ENCODE measurements at regions not wholly inside any gene's neighbourhood (a gene's known extent, or its start where the extent isn't known, plus 50 kb on each side); places are given as distances from the start of the nearest gene placed in this dataset.
"Not testable (repeated sequence)": the region's sequence is repeated elsewhere in the genome, so short reads cannot be mapped to it uniquely, and the experiment has no call there.

GRCh38 chr2:176936410-176936809 is 276.2 kb upstream of the HNRNPA3 start:
- Histone ChIP-seq H3K4me1 (no peaks in the 10 kb centered on the region), H3K36me3 (ENCODE audit: low read depth, missing control alignments) (no peaks in the 10 kb centered on the region), H3K27me3 (no peaks in the 10 kb centered on the region), H3K9me3 (no peaks in the 10 kb centered on the region), H3K4me3 (no peak overlapping the region), H3K27ac (no peak overlapping the region)
- no peak for DNase-seq
- intact Hi-C loops (cut with DNase I; ENCODE audit: low total_unique reads) = no loop called here
- TF ChIP-seq POLR2A (IDR thresholded peaks at IDR 0.05) (no peak), CTCF (IDR thresholded peaks at IDR 0.05) (no peak)
- 58 to 68% methylated on average over 3 of the region's 3 CpGs for WGBS, 2 donors

- intact Hi-C loops (cut with DNase I; ENCODE audit: low total_unique reads) = no loop called here
- Histone ChIP-seq H3K36me3 (ENCODE audit: low read depth, missing control alignments) (no peaks in the 10 kb centered on the region), H3K27ac (no peak overlapping the region), H3K4me3 (no peak overlapping the region), H3K4me1 (no peaks in the 10 kb centered on the region), H3K27me3 (no peaks in the 10 kb centered on the region), H3K9me3 (no peaks in the 10 kb centered on the region)
- TF ChIP-seq CTCF (IDR thresholded peaks at IDR 0.05) = no peak
- no peak for TF ChIP-seq POLR2A (IDR thresholded peaks at IDR 0.05)
- 86 to 94% methylated on average over 3 of the region's 3 CpGs for WGBS, 2 donors
- DNase-seq = no peak
Observed at GRCh38 chr2:176944998-176945397, 267.6 kb upstream of the HNRNPA3 start.

- intact Hi-C loops (cut with DNase I; ENCODE audit: low total_unique reads) = no loop called here
- H3K9me3 ChIP-seq = no peaks in the 10 kb centered on the region
- no peaks in the 10 kb centered on the region for H3K27me3 ChIP-seq
- H3K27ac ChIP-seq = no peak overlapping the region
- H3K4me1 ChIP-seq = no peaks in the 10 kb centered on the region
- DNase-seq = no peak
- 82 to 91% methylated on average over 1 of the region's 1 CpG for WGBS, 2 donors
- H3K36me3 ChIP-seq (ENCODE audit: low read depth, missing control alignments) = no peaks in the 10 kb centered on the region
- no peak overlapping the region for H3K4me3 ChIP-seq
- TF ChIP-seq POLR2A (IDR thresholded peaks at IDR 0.05) = no peak
- TF ChIP-seq CTCF (IDR thresholded peaks at IDR 0.05) = no peak
Observed at GRCh38 chr2:176947754-176948153, 264.8 kb upstream of the HNRNPA3 start.

GRCh38 chr2:176951218-176951617 is 261.4 kb upstream of the HNRNPA3 start:
- DNase-seq; H3K9me3 ChIP-seq; H3K27ac ChIP-seq; H3K27me3 ChIP-seq; H3K36me3 ChIP-seq (ENCODE audit: low read depth, missing control alignments); intact Hi-C loops (cut with DNase I; ENCODE audit: low total_unique reads); H3K4me1 ChIP-seq; H3K4me3 ChIP-seq: not testable (repeated sequence)
- 91 to 97% methylated on average over 3 of the region's 3 CpGs for WGBS, 2 donors

GRCh38 chr2:176956791-176957190 is 255.8 kb upstream of the HNRNPA3 start:
- Histone ChIP-seq H3K36me3 (ENCODE audit: low read depth, missing control alignments) (no peaks in the 10 kb centered on the region), H3K4me3 (no peak overlapping the region), H3K27me3 (no peaks in the 10 kb centered on the region), H3K4me1 (no peaks in the 10 kb centered on the region), H3K9me3 (no peaks in the 10 kb centered on the region), H3K27ac (no peak overlapping the region)
- WGBS, 2 donors = 68 to 69% methylated on average over 2 of the region's 2 CpGs
- TF ChIP-seq POLR2A (IDR thresholded peaks at IDR 0.05) (no peak), CTCF (IDR thresholded peaks at IDR 0.05) (no peak)
- intact Hi-C loops (cut with DNase I; ENCODE audit: low total_unique reads) = no loop called here
- DNase-seq = no peak
